GM12891 (cell line): ENCODE measurements at regions not wholly inside any gene's neighbourhood (a gene's known extent, or its start where the extent isn't known, plus 50 kb on each side); places are given as distances from the start of the nearest gene placed in this dataset.

Source experiments
- PAX5 ChIP-seq: IDR thresholded peaks from 2 replicates; pipeline ENCODE4 v1.6.1; 2011; ENCODE audit warnings: low read length, moderate library complexity, mild to moderate bottlenecking; ENCODE audit not compliant: insufficient read depth, severe bottlenecking
- POLR2A ChIP-seq: IDR thresholded peaks from 2 replicates; pipeline ENCODE4 v1.6.1; 2011; ENCODE audit warnings: low read depth, low read length, control low read depth
- POLR2AphosphoS5 ChIP-seq: IDR thresholded peaks from 2 replicates; pipeline ENCODE4 v1.6.1; 2011; ENCODE audit warnings: low read depth, low read length, control low read depth
- POU2F2 ChIP-seq: IDR thresholded peaks from 2 replicates; pipeline ENCODE4 v1.6.1; 2011; ENCODE audit warnings: low read depth, mild to moderate bottlenecking, control low read depth, low read length, moderate library complexity
- SPI1 ChIP-seq: IDR thresholded peaks from 2 replicates; pipeline ENCODE4 v1.6.1; 2011; ENCODE audit warnings: low read depth, low read length, control low read depth
- TAF1 ChIP-seq: IDR thresholded peaks from 2 replicates; pipeline ENCODE4 v1.6.1; 2011; ENCODE audit warnings: low read depth, low read length, control low read depth

GRCh38 chr11:90698238-90698637, 475.4 kb upstream of the CHORDC1 start:
- TF ChIP-seq POLR2AphosphoS5 (no peak), POLR2A (no peak), TAF1 (no peak), POU2F2 (no peak), SPI1 (no peak), PAX5 (no peak)
